G401 (cell line): ENCODE measurements at regions not wholly inside any gene's neighbourhood (a gene's known extent, or its start where the extent isn't known, plus 50 kb on each side); places are given as distances from the start of the nearest gene placed in this dataset.

Source experiments
- DNase-seq: peaks from one replicate; pipeline ENCODE4 v3.0.0-alpha.2; 2015; ENCODE audit warnings: low spot score
- in situ Hi-C: cut with HindIII; loops from 2 replicates; pipeline ENCODE4 v1.10.0; 2016; ENCODE audit warnings: low sequenced_read_pairs, mixed read lengths

GRCh38 chr9:84166891-84167290 is 173.7 kb downstream of the SLC28A3 start:
- in situ Hi-C loops: no loop called here
- no peak for DNase-seq

GRCh38 chr9:84169240-84169639 is 171.3 kb downstream of the SLC28A3 start:
- DNase-seq: no peak
- in situ Hi-C loops: no loop called here

- peak; percentile 99 for DNase-seq
- in situ Hi-C loops: no loop called here
These were observed 169.9 kb downstream of the SLC28A3 start for GRCh38 chr9:84170521-84171141.

- in situ Hi-C loops: no loop called here
- DNase-seq: no peak
These were observed 166.6 kb downstream of the SLC28A3 start for GRCh38 chr9:84173961-84174360.

GRCh38 chr9:84174486-84174885 is 166.1 kb downstream of the SLC28A3 start:
- in situ Hi-C loops: no loop called here
- DNase-seq: no peak

- no peak for DNase-seq
- in situ Hi-C loops: no loop called here
These were observed 163.2 kb downstream of the SLC28A3 start for GRCh38 chr9:84177407-84177806.

- in situ Hi-C loops: no loop called here
- no peak for DNase-seq
These were observed 161.0 kb downstream of the SLC28A3 start for GRCh38 chr9:84179531-84179930.

- DNase-seq: no peak
- in situ Hi-C loops: no loop called here
These were observed 153.5 kb downstream of the SLC28A3 start for GRCh38 chr9:84187090-84187489.

GRCh38 chr9:84189904-84190303 is 150.7 kb downstream of the SLC28A3 start:
- in situ Hi-C loops: no loop called here
- DNase-seq: no peak

GRCh38 chr9:84190411-84190810 is 150.1 kb downstream of the SLC28A3 start:
- in situ Hi-C loops: no loop called here
- peak; percentile 30 for DNase-seq

GRCh38 chr9:84206801-84207370 is 133.7 kb downstream of the SLC28A3 start:
- in situ Hi-C loops: no loop called here
- DNase-seq: no peak

- in situ Hi-C loops: no loop called here
These were observed 133.0 kb downstream of the SLC28A3 start for GRCh38 chr9:84207491-84207951.

GRCh38 chr9:84212246-84212645 is 128.3 kb downstream of the SLC28A3 start:
- no peak for DNase-seq
- in situ Hi-C loops: no loop called here

More at GRCh38 chr9:84207491-84207951, 133.0 kb downstream of the SLC28A3 start:
- no peak for DNase-seq

GRCh38 chr9:84212982-84213381 is 127.6 kb downstream of the SLC28A3 start:
- in situ Hi-C loops: no loop called here
- no peak for DNase-seq

GRCh38 chr9:84216151-84216550 is 124.4 kb downstream of the SLC28A3 start:
- no peak for DNase-seq
- in situ Hi-C loops: no loop called here

GRCh38 chr9:84218322-84218721 is 122.2 kb downstream of the SLC28A3 start:
- in situ Hi-C loops: no loop called here
- DNase-seq: peak; percentile 62

- in situ Hi-C loops: no loop called here
These were observed 116.3 kb downstream of the SLC28A3 start for GRCh38 chr9:84224246-84224645.

More at GRCh38 chr9:84224246-84224645, 116.3 kb downstream of the SLC28A3 start:
- DNase-seq: no peak
